ENCODE measurements at regions not wholly inside any gene's neighbourhood (a gene's known extent, or its start where the extent isn't known, plus 50 kb on each side); places are given as distances from the start of the nearest gene placed in this dataset.

GRCh38 chr14:30822080-30822571 lies 52.2 kb upstream of the COCH start (continued):
- peak; percentile 89 for TF ChIP-seq CCNT2 (IDR thresholded peaks at IDR 0.05; ENCODE audit: borderline replicate concordance, extremely low read depth, insufficient read length, low read depth, low read length)
- no peak for TF ChIP-seq RBM14 (IDR thresholded peaks at IDR 0.05; ENCODE audit: borderline replicate concordance, insufficient read depth, low read depth, low read length)
- 0 out of 2 replicates have a peak, but pooled peaks have one; percentile 4 for TF ChIP-seq SPI1 (IDR thresholded peaks at IDR 0.05; ENCODE audit: borderline replicate concordance, low read depth, low read length)
- TF ChIP-seq, protein P1, sequence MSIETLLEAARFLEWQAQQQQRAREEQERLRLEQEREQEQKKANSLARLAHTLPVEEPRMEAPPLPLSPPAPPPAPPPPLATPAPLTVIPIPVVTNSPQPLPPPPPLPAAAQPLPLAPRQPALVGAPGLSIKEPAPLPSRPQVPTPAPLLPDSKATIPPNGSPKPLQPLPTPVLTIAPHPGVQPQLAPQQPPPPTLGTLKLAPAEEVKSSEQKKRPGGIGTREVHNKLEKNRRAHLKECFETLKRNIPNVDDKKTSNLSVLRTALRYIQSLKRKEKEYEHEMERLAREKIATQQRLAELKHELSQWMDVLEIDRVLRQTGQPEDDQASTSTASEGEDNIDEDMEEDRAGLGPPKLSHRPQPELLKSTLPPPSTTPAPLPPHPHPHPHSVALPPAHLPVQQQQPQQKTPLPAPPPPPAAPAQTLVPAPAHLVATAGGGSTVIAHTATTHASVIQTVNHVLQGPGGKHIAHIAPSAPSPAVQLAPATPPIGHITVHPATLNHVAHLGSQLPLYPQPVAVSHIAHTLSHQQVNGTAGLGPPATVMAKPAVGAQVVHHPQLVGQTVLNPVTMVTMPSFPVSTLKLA (conservative IDR thresholded peaks at IDR 0.05) = 0 out of 4 replicates have a peak, but pooled peaks of 1 of the 2 experiments have one; percentile 31
- TF ChIP-seq TAF1 (IDR thresholded peaks at IDR 0.05; ENCODE audit: control insufficient read depth, extremely low read depth, insufficient read depth, low read length, severe bottlenecking) = no peak
- TF ChIP-seq AFF1 (IDR thresholded peaks at IDR 0.05; ENCODE audit: low read depth in 1 of 2, partially characterized antibody in 2 of 2) = peak; percentile 48 to 79
- TF ChIP-seq MBD2 (IDR thresholded peaks at IDR 0.05; ENCODE audit: borderline replicate concordance, low read depth) = peak; percentile 60
- peak in 1 of 2 experiments; percentile 90; a peak in 3 of 4 replicates for TF ChIP-seq ARNT (IDR thresholded peaks at IDR 0.05)
- peak; percentile 95 for TF ChIP-seq SMARCE1 (IDR thresholded peaks at IDR 0.05)
- TF ChIP-seq NFATC3 (IDR thresholded peaks at IDR 0.05) = peak; percentile 82
- peak; percentile 99 for TF ChIP-seq TEAD4 (IDR thresholded peaks at IDR 0.05; ENCODE audit: low read length)
- no peak for TF ChIP-seq TEAD4 (CRISPR knock-in tag; IDR thresholded peaks at IDR 0.05; ENCODE audit: borderline replicate concordance)
- peak; percentile 21 for TF ChIP-seq E2F8 (IDR thresholded peaks at IDR 0.05; ENCODE audit: low read depth, partially characterized antibody)
- TF ChIP-seq PHF20 (IDR thresholded peaks at IDR 0.05; ENCODE audit: partially characterized antibody) = no peak
- TF ChIP-seq HEY1 (CRISPR knock-in tag; IDR thresholded peaks at IDR 0.05; ENCODE audit: borderline replicate concordance) = peak; percentile 42; the same call in 1 of the 2 replicates
- TF ChIP-seq NR2C1 (IDR thresholded peaks at IDR 0.05) = no peak
- TF ChIP-seq NR2C1 (tag; IDR thresholded peaks at IDR 0.05) = 0 out of 2 replicates have a peak, but pooled peaks have one; percentile 10
- no peak for TF ChIP-seq ZBTB26 (CRISPR knock-in tag; IDR thresholded peaks at IDR 0.05)
- TF ChIP-seq TARDBP (IDR thresholded peaks at IDR 0.05) = peak; percentile 82; the same call in 1 of the 2 replicates
